HG02623 (cell line): ENCODE measurements at regions not wholly inside any gene's neighbourhood (a gene's known extent, or its start where the extent isn't known, plus 50 kb on each side); places are given as distances from the start of the nearest gene placed in this dataset.
"Not testable (repeated sequence)": the region's sequence is repeated elsewhere in the genome, so short reads cannot be mapped to it uniquely, and the experiment has no call there.

Experiments
- ATAC-seq: cut with Tn5 transposase; IDR thresholded peaks from one replicate; pipeline ENCODE4 v1.9.1; 2021; ENCODE audit warnings: moderate library complexity; ENCODE audit not compliant: unreplicated experiment

DNA sequence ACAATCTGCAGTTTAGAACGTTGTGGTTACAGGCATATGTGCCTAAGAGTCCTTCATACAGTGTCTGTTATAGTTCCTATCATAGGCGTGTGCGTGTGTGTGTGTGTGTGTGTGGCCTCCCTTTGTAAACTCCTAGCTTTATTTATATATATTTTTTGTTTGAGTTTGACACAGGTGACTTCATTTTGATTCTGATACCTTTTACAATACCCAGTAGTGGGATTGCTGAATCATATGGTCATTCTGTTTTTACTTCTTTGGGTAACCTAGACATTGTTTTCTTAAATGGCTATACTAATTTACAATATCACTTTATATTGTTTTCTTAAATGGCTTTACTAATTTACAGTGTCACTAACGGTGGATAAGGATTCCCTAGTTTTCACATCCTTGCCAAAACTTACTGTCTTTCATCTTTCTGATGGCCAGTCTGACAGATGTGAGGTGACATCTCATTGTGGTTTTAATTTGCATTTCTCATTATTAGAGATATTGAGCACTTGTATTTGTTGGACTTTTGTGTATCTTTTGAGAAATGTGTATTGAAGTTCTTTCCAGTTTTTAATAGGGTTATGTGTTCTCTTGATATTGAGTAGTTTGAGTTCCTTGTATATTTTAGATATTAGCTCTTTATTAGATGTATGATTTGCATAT is 211.1 kb upstream of the NUDT6 start:
- ATAC-seq: no peak

DNA sequence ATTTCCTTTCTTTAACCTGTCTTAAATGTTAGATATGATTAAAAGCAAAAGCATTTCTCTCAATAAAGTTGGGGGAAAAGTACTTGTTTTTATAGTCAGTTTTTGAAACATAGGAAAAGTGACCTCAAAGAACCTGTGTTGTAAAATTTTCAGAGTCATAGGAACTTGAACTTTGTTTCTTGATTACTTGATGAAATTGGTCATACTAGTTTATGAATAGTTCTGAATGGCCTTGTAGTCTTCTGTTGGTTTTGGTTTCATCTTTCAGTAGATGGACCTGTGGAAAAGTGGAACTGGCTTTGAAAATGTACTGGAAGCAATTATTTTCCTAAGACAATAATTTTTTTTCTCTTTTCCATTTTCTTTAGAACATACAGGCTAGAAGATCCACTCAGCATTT is 222.2 kb upstream of the NUDT6 start:
- ATAC-seq: no peak

DNA sequence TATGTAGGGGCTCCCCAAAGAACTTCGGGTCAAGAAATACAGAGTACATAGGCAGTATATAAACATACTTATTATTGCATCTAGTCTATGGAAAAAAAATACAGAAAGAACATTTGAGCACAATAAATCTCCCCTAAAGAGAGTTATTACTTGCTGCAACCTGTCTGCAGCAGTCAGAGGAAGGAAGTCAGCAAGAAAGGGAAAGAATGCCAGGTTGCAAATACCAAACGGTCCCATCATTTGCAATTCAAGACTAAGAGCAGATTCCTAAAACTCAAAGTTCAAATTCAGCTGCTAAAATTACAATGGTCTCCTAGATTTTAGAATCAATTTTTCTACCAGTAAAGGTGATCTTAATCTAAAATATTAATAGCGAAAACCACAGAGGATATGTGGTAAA is 236.2 kb upstream of the NUDT6 start:
- ATAC-seq: no peak

DNA sequence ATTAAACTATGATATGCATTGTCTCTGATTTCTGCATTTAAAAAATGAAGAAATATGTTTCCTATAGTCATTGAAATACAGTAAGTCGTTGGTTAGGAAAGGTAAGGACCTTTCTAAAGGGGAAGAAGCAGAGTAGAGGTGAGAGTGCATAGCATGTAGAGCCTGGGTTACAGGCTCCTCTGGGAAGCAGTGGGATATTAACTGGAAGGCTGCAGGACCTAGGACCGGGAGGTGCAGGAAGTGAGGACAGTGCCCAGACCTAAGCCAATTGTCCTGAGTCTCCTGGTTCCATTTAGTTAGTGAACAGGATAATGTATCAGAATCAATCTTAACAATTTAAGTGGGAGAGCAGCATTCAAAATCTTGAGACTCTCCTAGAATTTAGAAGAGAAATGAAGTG is 237.1 kb upstream of the NUDT6 start:
- ATAC-seq: no peak

DNA sequence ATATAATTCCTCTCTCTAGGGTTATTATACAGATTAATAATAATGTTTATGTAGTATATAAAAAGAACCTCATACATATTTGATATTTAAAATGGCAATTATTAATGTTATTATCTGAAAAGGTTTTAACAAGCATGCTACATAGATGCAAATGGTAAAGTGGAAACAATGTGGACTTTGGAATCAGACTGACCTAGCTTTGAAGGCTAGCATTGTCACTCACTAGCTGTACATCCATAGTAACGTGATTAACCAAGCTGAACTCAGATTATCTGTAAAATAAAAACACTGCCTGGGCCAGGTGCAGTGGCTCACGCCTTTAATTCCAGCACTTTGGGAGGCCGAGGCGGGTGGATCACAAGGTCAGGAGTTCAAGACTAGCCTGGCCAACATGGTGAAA is 233.7 kb upstream of the SPRY1 start:
- ATAC-seq: no peak

DNA sequence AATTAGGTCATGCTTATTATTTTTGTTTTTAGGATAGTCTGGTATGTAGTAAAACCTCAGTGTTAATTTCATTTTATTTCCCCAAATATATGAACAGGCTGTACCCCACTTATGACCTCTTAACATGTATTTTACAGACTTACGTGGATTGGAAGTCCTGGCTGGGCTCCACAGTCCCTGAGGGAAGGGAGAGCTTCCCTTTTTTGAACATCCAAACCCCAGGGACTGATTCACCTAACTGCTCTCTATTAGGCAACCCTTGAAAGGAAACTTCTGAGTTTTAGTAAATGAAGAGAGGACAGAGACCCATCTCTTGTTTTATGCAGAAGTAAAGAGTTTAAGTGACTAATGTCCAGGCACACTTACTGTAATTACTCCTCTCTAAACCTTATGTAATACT is 233.1 kb upstream of the SPRY1 start:
- no peak for ATAC-seq

DNA sequence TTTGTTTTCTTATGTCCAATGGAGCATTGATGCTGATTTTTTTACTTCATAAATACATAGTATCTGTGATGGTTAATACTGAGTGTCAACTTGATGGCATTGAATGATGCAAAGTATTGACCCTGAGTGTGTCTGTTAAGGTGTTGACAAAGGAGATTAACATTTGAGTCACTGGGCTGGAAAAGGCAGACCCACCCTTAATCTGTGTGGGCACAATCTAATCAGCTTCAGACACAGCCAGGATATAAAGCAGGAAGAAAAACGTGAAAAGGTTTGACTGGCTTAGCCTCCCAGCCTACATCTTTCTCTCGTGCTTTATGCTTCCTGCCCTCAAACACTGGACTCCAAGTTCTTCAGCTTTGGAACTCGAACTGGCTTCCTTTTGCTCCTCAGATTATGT is 230.6 kb upstream of the SPRY1 start:
- ATAC-seq: no peak

DNA sequence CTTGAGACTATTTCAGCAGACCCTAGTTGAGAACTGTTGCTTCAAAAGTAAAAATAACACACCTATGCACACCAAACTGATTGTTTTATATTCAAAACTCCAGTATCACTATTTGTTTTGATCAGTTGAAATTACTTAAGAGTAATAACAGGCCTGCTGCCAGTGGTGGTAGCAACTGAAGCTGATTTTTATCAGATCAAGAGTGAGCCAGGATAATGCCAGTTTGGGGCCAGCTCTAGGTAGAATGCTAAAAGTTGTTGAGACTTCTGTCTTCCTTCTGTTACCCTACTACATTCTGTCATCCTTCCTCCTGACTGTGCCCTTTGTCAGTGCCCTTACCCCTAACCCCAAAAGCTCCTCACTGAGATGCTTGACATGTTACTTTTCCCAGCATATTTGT is 228.7 kb upstream of the SPRY1 start:
- ATAC-seq: no peak

DNA sequence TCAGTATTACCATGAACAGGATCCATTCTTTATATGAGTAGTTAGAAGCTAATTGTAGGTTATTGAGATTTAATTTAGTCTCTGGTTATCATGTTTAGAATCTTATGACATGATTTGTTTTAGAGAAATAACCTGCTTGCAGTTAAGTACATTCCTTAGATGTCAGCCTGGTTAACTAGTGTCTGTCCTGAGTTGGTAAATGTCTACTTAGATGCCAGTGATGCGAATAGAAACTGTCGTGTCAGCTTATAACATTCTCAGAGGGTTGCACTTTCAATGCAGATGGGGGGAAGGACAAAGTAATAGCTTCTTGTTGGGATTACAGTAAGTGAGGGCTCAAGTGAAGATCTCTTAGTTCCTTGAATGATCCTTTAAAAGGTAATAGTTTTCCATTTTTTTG is 227.8 kb upstream of the SPRY1 start:
- no peak for ATAC-seq

DNA sequence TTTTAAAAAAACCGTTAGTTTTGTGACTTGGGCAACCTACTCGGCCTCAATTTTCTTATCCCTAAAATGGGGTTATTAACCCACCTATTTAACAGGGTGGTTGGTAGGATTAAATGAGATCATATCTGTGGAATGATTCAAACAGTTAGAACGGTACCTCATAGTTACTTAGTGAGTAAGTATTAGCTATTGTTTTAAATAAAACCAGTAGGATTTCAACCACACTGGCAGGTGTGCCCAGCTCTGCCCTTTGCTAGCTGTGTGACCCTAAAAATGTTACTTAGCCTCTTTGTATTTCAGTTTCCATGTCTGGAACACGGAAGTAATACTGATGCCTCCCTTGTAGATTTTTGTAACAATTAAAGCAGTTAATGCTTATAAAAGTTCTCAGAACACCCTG is 225.8 kb upstream of the SPRY1 start:
- ATAC-seq: no peak

DNA sequence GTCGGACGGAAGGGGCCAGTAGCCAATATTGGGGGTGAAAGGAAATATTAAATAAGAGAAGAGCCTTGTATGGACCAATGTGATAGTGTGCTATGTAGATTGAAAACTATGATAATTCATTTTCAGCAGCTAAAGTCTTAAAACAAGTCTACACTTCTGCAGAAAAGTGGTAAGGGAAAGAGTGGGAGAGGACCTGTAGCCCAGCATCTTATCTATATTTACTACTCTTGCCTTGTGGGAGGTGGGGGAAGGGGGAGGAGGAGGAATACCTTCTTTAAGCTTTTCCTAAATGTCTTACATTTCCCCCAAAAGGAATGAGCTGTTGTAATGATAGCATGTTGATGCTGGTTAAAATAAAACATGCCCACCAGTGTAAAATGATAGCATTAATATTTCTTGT is 220.0 kb upstream of the SPRY1 start:
- ATAC-seq: no peak

DNA sequence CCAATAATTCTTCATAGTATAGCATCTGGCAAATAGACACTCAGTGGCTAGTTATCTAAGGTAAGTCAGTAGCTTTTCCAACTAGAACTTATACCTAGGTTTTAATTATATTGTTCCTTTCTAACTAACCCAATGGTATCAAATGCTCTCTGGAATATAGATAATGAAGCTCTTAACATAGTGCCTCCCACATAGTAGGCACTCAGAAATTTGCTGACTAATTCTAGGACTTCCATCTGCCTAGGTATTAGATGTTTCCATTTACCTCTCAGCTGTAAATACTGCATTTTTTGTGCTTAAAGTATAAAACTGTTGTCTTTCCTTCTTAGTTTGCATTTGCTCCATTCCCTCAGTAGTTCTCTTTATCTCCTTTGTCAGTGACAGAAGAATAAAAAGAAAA is 214.3 kb upstream of the SPRY1 start:
- no peak for ATAC-seq

DNA sequence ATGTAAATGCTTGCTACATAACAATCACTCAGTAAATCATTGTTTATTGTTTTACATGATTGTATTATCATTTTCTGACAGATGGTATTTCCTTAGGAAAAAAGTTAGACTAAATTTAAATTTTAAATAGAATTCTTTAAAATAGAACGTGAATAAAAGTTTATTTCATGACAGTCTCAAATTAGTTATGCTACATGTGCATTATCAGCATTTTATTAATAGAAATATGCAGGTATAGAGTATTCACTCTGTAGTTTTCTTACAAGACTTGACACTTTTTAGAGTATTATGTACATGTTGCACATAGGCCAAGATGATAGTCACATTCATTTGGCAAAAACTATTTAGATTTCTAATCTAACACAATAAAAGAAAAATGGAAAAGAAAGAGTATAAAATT is 213.3 kb upstream of the SPRY1 start:
- no peak for ATAC-seq

DNA sequence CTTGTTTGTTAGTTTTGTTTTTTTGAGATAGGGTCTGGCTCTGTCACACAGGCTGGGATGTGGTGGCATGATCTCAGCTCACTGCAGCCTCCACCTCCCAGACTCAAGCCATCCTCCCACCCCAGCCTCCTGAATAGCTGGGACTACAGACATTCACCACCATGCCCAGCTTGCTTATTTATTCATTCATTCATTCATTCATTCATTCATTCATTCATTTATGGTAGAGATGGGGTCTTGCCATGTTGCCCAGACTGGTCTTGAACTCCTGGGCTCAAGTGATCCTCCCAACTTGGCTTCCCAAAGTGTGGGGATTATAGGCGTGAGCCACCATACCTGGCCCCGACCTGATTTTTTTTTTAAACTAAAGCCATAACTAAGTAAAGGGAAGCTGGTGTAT is 212.8 kb upstream of the SPRY1 start:
- not testable (repeated sequence) for ATAC-seq

DNA sequence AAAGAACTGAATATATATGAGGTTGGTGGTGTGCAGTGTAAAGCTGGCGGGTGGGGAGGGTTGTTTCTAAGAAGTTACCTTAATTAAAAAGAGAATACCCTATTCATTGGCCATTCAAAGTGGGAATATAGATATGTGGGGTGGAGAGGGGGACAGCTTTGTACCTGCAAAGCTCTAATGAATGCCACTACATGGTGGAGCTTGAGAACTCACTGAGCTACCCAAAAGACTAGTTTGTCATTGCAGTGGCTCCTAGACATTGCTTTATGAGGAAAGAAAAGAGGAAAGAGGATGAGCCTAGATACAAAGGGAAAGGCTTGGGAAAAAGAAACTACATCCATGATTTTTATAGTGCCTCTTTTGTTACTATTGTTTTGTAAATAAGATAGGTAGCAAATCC is 209.9 kb upstream of the SPRY1 start:
- ATAC-seq: no peak

DNA sequence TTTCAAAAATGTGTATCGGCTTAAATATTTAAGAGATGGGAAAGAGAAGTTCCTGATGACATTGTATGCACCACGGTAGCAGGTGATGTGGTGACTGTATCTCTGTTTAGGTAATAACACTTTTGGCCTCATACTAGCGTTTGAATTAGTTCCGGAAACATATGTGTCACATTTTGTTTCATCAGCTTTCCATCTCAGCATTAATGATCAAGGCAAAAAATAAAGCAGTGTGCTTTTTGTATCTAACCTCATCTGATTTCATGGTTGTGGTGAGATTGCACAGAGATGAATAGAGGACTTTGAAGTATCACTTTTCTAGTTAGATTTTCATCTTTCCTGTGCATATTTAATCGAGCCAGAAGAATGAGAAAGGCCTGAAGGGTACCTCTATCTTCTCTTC is 206.4 kb upstream of the SPRY1 start:
- ATAC-seq: no peak

DNA sequence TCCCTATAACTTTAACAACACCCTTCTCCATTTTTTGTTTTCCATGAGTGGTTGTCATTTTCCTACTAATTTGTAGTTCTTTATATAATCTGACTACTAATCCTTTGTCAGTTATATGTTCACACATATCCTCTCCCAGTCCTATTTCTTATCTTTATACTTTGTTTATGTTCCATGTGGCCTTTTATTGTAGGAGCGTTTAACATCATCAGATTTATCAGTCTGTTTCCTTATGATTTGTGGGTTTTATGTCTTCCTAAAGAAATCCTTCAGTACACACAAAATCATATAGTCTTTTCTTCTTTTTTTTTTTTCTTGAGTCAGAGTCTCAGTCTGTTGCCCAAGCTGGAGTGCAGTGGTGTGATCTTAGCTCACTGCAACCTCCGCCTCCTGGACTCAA is 204.9 kb upstream of the SPRY1 start:
- no peak for ATAC-seq

DNA sequence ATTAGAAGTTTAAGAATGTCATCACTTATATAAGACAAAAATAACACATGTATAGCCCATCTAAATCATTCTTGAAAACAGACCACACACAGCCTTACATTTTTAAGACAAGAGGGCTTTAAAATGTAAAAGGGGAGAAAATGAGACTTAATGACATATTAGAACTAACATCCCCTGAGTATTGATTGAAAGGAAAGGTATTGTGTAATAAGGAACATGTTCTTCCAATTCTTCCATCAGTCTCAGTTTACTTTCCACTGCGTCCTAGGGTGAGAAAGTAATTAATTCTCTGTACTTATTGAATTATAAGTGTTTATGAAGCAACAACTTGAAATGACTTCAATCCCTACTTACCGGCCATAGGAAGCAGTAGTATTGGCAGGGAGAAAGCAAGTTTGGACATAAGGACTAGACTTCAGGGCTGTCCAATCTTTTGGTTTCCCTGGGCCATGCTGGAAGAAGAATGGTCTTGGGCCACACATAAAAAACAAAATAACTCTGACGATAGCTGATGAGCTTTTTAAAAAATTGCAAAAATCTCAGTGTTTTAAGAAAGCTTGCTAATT is 202.7 kb upstream of the SPRY1 start:
- no peak for ATAC-seq

DNA sequence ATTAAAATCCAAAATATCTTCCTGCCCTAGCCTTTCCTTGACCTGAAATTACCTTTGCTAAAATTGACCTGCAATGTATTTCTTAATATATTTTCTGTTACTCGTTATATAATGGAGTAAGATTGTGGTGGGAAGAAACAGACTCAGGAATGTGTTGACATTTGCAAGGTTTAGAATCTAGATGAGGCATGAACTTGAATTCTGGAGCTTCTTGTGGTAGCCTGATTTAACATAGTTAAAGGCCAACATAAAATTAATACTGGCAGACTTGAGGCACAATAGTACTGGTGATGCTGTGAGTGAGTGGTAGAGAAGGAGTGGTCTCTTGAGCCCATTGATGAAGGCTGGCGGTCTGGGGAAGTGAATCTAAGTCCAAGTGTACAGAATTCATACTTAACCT is 197.9 kb upstream of the SPRY1 start:
- no peak for ATAC-seq

DNA sequence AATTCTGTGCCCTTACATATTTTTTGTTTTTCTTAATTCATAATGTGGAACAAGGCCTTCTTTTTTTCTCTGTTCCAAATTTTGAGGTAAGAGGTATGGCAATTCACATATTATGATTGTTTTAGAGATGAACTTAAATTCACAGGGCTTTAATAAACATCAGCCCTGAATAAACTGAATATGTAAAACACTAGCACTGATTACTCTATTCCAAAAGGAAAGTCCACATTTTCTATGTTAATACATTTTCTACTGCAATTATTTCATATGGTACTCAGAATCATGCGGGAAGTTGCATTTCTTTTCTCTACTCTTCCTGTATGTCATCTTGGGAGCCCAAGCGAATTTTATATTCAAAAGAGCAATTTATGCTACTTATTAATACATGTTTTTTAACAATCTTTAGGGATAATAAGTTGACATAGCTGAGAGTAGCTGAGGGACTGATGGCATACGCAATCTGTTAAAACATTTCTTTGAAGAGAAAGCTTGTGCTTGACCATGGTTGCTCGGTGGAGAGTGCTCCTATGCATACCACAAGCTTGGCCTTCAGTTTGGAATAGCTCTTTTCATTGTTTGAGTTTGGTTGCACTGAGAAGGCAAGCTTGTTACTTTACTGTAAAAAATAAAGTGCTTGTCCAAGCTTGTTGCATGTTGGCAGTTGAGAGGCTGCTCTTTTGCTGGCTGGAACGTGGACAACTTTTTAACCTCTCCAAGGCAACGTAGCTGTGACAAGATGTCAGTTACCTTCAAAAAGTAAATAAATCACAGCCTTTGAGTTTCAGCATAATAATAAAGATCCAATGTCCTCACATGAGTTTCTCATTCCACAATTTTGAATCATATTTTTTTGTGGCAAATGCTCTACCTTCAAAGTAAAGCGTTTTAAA is 196.3 kb upstream of the SPRY1 start:
- ATAC-seq: no peak

DNA sequence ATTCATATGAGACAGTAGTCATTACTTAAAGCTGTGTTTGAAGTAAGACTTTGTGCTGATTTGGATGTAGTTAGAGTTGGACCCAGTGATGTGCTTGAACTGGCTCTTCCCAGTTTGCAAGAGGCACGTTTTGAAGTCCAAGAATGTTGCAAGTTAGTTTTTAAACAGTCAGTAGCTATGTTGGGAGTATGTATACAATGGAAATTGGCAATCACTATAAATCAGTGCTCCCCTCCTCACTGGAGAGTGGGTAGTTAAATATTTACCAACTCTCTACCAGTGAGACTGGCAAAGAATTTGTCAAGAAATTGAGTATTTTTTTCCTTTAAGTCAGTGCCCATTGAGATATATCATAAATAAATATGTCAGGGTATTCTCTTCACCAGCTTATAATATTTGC is 191.9 kb upstream of the SPRY1 start:
- ATAC-seq: no peak

DNA sequence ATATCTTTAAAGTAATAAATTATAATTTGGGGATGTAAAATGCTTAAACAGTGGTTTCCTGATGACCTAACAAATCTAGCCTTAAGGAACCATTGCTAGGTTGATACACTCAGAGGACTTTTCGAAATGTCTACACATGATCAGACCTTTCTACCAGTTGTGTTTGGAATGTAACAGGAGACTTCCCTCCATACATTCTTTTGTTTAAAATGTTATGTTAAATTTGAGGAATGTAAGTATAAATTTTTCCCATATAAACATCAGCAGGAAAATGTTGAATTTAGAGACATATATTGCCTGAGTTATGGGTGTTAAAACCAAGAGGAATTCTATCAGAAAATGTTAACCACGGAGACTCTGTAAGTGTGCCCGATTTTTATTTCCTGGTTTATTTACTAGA is 190.6 kb upstream of the SPRY1 start:
- ATAC-seq: no peak
